ENCODE measurements at regions not wholly inside any gene's neighbourhood (a gene's known extent, or its start where the extent isn't known, plus 50 kb on each side); places are given as distances from the start of the nearest gene placed in this dataset.

DNA sequence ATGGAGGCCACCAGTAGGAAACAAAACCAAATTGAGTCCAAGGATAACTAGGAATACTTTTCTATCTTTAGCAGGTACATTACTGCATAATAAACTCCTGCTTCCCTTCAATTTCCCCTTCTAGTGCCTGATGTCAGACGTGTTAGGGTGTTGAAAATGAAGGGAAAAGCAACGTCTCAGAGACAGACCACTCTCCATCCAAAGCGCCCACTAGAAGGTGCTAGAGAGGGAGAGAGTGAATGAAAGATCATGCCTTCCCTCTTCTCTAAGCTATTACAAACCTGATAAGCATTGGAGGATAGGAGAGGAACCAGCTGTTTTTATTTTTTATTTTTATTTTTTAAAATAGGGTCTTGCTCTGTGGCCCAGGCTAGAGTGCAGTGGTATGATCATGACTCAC lies 64.1 kb downstream of the ZNF641 start:
- no peak overlapping the region for H3K4me3 ChIP-seq (replicated peaks; ENCODE audit: low read depth, low read length)
- DNase-seq (ENCODE audit: low read depth), result peak; percentile 27
- peak; percentile 58 for TF ChIP-seq CTCF (IDR thresholded peaks at IDR 0.05; ENCODE audit: low read length, missing control alignments)

- no peak for DNase-seq (ENCODE audit: low read depth)
- no peak for TF ChIP-seq CTCF (IDR thresholded peaks at IDR 0.05; ENCODE audit: low read length, missing control alignments)
- no peak overlapping the region for H3K4me3 ChIP-seq (replicated peaks; ENCODE audit: low read depth, low read length)
Measured at GRCh38 chr12:48285751-48286650, 64.7 kb downstream of the ZNF641 start.

- TF ChIP-seq CTCF (IDR thresholded peaks at IDR 0.05; ENCODE audit: low read length, missing control alignments), result no peak
- no peak overlapping the region for H3K4me3 ChIP-seq (replicated peaks; ENCODE audit: low read depth, low read length)
- no peak for DNase-seq (ENCODE audit: low read depth)
Measured at GRCh38 chr12:48281811-48282210, 68.9 kb downstream of the ZNF641 start.

GRCh38 chr12:48280572-48280971 lies 70.1 kb downstream of the ZNF641 start:
- no peak for TF ChIP-seq CTCF (IDR thresholded peaks at IDR 0.05; ENCODE audit: low read length, missing control alignments)
- no peak for DNase-seq (ENCODE audit: low read depth)
- H3K4me3 ChIP-seq (replicated peaks; ENCODE audit: low read depth, low read length), result no peak overlapping the region

- DNase-seq (ENCODE audit: low read depth), result no peak
- H3K4me3 ChIP-seq (replicated peaks; ENCODE audit: low read depth, low read length), result no peak overlapping the region
- no peak for TF ChIP-seq CTCF (IDR thresholded peaks at IDR 0.05; ENCODE audit: low read length, missing control alignments)
Measured at GRCh38 chr12:48279601-48280000, 71.1 kb downstream of the ZNF641 start.

- TF ChIP-seq CTCF (IDR thresholded peaks at IDR 0.05; ENCODE audit: low read length, missing control alignments), result no peak
- no peak overlapping the region for H3K4me3 ChIP-seq (replicated peaks; ENCODE audit: low read depth, low read length)
- no peak for DNase-seq (ENCODE audit: low read depth)
Measured at GRCh38 chr12:48279101-48279500, 71.6 kb downstream of the ZNF641 start.

- DNase-seq (ENCODE audit: low read depth), result no peak
- TF ChIP-seq CTCF (IDR thresholded peaks at IDR 0.05; ENCODE audit: low read length, missing control alignments), result no peak
- no peak overlapping the region for H3K4me3 ChIP-seq (replicated peaks; ENCODE audit: low read depth, low read length)
Measured at GRCh38 chr12:48276621-48277020, 73.5 kb upstream of the OR10AD1 start.
